ENCODE measurements at regions not wholly inside any gene's neighbourhood (a gene's known extent, or its start where the extent isn't known, plus 50 kb on each side); places are given as distances from the start of the nearest gene placed in this dataset.

DNA sequence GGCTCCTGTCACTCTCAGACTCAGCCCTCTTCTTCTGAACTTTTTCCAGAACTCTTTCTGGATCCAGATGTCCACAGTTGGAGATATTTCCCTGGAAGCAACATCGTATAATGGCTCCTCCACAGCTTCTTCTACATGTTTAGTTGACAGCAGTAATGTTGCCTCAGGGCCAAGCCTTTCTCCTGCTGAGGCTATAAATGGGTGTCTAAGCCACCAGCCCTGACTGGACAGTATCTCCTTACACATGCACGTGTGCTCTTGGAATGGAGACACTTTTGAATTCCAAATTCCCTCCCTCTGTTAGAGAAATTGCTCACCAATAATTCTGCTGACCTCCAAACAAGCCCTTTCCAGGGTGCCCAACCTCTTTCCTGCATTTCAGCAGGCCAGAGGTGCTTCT lies 156.2 kb upstream of the PIK3C3 start (continued):
- TF ChIP-seq SIX5 (IDR thresholded peaks at IDR 0.05; ENCODE audit: low read depth, low read length) (no peak), POLR2A (IDR thresholded peaks at IDR 0.05; ENCODE audit: control extremely low read depth in 1 of 2, low read depth in 2 of 2, low read length in 2 of 2) (no peak), NANOG (IDR thresholded peaks at IDR 0.05; ENCODE audit: insufficient read depth, low read depth, low read length, poor library complexity, severe bottlenecking) (no peak), BRCA1 (IDR thresholded peaks at IDR 0.05; ENCODE audit: low read depth, low read length) (no peak), GABPA (IDR thresholded peaks at IDR 0.05; ENCODE audit: borderline replicate concordance, insufficient read depth, low read length) (no peak), SP1 (IDR thresholded peaks at IDR 0.05; ENCODE audit: low read depth, low read length) (no peak)
- TF ChIP-seq, protein P1, sequence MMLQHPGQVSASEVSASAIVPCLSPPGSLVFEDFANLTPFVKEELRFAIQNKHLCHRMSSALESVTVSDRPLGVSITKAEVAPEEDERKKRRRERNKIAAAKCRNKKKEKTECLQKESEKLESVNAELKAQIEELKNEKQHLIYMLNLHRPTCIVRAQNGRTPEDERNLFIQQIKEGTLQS (IDR thresholded peaks at IDR 0.05; ENCODE audit: insufficient read depth, low read depth, low read length) = no peak

All from H1 (cell line).